ENCODE measurements at regions not wholly inside any gene's neighbourhood (a gene's known extent, or its start where the extent isn't known, plus 50 kb on each side); places are given as distances from the start of the nearest gene placed in this dataset.

DNA sequence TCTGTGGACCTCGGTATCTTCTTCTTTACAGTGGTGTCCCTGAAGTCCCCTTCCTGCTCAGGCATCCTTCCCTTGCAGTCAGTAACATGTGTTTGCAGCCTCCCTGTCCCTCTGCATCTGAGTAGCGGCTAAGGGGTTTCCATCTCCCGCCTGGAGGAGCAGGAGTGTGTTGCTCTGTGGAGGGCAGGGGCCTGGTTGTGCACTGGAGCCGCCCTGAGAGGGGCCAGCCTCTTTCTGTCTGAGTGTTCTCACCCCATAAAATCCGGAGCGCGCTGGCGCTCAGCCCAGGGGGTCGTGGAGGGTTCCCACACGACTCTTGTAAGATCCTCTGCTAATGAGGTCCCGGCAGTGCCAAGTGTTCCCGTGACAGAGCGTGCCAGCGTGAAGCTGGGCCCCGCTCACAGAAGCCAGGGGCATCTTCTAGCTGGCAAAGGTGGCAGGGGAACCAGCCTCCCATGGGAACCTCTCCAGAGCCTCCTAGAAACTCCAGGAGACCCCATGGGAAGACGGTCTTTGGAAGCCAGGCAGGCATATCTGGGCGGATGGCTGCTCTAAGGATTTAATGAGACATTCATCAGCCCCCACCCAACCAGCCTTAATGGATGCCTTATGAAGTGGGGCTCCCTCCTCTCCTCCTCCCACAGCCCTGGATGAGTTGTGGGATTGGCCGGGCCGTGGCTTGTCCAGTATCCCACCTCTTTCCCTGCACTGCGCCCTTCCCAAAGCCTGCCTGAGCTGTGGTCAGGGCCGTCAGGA, 91.4 kb upstream of the GSE1 start:
- DNase-seq (ENCODE audit: extremely low read depth in 1 of 11, low read depth in 9 of 11, low spot score in 4 of 11): peak in 4 of 11 donors; percentile 49 to 65 (median 58)

DNA sequence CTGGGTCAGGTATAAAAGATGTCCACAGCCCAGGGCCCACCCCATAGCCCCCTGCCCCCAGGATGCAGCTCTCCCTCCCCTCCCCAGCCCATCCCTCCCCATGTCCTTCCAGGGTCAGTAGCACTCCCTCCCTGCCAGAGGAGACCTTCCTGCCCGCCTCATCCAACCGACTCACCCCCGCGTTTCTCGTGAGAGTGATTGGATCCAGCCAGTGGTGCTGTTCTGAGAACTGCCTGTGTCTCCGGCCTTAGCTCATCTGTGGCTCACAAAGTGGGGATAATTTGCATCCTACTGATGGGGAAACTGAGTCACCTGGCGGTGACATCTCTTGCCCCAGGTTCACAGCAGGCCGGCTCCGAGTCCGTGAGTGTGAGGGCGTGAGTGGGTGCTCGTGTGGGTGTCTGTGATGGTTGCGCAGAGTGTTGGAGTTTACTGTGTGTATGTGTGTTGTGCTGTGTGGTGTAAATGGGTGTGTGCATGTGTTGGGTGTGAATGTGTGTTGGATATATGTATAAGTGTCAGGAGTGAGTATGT, 90.7 kb upstream of the GSE1 start:
- DNase-seq (ENCODE audit: extremely low read depth in 1 of 11, low read depth in 9 of 11, low spot score in 4 of 11): no peak

DNA sequence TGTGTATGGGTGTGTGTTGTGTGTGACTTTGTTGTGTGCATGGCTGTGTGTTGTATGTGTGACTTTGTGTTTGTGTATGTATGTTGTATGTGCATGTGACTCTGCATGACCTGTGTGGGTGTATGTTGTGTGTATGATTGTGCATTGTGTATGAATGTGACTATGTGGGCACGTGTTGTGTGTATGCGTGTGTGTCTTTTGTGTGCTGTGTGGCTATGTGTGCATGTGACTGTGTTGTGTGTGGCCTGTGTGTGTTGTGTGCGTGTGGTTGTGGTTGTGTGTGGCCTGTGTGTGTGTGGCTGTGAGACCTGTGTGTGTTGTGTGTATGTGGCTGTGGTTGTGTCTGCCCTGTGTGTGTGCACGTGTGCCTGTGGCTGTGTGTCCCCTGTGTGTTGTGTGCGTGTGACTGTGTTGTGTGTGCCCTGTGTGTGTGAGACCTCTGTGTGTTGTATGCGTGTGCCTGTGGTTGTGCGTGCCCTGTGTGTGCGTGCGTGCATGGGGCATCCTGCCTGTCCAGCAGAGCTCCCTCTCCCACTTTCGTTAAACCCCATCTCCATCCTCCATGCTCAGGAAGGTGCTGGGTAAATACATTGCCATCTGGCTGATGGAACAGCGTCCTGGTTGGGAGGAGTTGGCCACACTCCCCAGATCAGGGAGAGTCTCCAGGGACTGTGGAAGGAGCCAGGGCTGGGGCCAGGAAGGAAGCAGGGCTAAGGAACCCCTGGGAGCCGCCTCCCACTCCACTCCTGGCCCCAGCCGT, 90.1 kb upstream of the GSE1 start:
- DNase-seq (ENCODE audit: extremely low read depth in 1 of 11, low read depth in 9 of 11, low spot score in 4 of 11): no peak

DNA sequence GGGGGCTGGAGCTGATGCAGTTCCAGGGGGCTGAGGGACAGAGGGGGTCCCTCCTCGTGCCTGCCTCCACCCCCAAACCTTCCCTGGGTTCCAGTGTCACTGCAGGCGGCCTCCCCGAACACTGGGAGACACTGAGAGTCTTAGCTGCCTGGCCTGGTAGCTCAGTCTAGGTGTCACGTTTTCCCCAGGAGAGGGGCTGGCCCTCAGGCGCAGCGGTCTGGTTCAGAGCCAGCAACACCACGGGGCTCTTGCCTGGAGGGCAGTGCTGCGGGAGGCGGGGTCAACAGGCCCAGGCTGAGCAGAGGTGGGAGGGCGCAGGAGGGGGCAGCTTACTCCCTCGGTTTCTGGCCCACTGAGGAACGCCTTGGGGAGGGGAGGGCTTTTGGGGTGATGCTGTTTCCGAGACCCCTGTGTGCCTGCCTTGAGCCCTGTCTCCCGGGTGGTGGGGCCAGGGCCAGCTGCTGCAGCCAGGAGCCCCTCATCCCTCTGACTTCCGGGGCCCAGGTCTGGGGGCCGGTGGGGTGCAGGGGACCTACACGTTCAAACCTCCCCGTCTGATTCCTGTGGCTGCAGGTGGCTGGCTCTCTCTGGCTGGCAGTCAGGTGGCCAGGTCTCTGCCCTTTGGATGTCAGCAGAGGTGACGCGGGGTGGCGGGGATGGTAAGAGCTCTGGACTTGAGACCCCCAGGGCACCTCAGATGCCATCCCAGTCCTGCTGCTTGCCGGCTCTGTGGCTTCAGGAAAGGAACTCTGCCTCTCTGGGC, 89.3 kb upstream of the GSE1 start:
- DNase-seq (ENCODE audit: extremely low read depth in 1 of 11, low read depth in 9 of 11, low spot score in 4 of 11): no peak

DNA sequence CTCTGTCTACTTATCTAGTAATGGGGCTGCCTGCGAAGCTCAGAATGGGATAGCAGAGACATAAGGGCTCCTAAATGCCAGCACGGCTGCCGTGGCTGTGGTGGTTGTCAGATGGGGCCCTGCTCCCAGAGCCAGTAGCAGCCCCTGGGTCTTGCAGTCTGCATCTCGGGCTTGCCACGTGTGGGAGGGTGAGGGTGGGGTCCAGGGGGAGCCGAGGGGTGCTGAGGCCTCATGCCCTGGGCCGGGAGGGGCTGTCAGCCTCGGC, 88.8 kb upstream of the GSE1 start:
- no peak for DNase-seq (ENCODE audit: extremely low read depth in 1 of 11, low read depth in 9 of 11, low spot score in 4 of 11)

DNA sequence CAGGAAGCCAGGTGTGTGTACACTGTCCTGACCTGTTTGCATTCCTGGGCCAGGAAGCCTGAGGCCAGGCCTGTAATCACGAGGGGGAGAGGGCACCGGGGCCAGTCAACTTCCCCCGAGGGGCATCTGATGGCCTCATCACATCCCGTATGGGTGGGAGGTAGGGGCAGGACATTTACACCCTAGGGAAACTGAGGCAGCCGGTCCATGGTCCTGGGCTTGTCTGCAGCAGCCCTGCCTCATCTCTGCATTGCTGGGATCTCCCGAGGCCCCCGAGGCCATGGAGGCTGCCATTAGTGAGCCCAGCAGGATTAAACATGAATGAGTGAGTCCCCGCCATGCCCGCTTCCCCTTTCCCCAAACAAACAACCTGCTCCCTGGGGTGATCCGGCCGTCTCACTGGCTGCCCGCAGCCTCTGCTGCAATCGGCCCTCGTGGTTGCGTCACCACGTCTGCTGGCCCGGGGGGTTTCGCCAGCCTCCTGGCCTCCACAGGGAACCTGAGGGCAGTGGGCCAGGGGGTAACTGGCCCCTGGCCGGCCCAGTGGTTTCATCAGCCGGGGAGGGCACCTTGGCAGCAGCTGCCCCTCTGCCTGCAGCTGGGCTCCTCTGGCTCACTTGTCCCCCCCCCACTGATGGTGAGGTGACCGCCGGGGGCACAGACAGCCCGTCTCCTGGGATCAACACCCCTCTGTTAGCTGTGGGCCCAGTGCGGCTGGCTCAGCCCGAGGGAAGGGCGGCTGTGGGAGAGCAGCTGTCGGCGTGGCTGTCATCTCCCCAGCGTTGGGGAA, 88.3 kb upstream of the GSE1 start:
- no peak for DNase-seq (ENCODE audit: extremely low read depth in 1 of 11, low read depth in 9 of 11, low spot score in 4 of 11)

DNA sequence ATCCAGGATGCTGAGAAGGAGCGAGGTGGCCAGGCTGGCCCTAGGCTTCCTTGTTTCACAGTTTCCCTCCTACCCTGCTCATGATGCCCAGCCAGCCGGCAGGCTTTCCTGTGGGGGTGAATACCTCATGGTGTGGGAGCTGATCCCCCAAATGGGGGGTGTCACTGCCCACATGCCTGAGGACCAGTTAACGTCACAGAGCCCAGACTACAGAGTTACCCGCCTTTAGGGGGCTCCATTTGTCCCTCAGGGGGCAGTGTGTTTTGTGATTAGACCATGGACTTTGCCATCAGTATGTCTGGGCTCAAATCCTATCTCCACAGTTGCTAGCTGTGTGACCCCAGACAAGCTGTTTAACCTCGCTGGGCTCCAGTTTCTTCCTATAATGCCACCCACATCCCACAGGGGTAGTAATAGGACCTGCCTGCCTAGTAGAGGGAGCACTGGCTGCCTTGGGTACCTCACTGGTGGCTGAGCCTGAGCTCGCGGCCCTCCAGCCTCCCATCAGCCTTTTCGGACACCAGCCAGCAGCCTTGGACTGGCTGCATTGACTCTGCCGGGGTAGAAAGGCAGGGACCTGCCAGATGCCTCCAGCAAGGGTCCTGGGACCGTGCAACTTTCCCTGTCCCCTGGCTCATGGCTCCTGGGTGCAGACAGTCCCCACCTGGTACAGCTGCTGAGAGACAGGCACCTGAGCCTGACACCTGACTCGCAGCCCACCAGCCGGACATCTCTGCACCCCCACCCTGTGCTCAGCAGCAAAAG, 87.5 kb upstream of the GSE1 start:
- DNase-seq (ENCODE audit: extremely low read depth in 1 of 11, low read depth in 9 of 11, low spot score in 4 of 11): no peak

DNA sequence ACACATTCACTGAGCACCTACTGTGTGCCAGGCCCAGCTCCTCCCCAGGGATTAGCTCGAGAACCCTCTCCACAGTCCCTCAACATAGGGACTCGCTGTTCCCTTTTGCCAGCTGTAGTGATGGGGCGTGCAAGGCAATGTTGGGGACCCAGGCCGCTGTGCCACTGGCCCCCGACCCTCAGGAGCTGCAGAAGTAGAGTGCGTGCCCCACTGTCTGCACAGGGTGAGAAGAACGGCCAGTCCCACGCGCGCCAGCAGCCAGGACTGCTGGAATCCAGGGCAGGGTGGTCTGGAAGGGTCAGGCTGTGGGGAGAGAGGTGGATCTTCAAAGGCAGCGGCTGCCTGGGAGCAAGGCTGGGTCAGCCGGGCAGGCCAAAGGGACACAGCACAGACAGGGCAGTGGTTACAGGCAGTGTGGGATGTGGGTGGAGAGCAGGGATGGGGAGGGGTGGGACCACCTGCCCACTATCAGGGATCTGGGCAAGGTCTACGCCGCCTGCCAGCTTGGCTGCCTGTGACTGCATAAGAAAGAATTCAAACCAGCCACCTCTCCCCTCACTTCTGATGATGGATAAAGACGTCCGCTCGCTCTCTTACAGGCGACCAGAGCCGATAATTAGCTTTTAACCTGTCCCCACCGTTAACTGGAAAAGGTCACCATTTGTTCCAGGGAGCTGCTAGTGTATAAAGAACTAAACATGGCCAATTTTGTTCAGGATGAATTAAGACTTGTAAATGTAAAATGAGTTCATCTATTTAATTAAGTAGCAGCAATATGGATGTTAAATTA, 86.7 kb upstream of the GSE1 start:
- DNase-seq (ENCODE audit: extremely low read depth in 1 of 11, low read depth in 9 of 11, low spot score in 4 of 11): no peak

DNA sequence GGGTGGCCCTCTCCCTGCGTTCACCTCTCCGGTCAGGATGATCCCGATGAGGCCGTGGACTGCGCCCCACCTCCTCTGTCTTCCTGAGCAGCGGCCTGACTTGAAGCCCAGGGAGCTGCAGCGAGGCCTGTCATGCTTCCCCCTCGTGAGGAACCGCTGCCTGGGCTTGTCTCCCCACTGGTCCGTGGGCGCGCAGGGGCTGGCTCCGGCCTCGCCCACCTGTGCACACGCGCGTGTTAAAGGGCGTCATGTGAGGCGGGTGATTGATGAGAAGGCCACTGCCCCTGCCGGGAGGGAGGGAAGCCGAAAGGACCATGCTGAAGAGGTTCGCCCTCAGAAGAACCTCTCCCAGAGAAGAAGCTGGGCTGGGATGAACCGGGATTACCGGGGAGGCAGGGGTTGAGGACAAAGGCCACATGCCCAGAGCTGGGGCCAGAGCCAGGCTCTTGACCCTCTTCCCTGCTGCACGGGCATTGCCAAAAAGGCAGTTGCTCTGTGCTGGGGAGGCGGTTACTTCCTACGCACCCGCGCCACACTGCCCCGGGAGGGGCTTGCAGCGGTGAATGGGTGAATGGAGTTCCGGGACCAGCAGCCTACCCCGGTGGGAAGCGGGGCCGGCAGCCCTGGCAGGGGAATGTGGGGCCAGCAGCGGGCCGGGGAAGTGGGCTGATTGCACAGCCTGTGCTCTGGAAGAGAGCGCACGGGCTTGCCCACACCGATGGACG, 85.9 kb upstream of the GSE1 start:
- DNase-seq (ENCODE audit: extremely low read depth in 1 of 11, low read depth in 9 of 11, low spot score in 4 of 11): no peak

DNA sequence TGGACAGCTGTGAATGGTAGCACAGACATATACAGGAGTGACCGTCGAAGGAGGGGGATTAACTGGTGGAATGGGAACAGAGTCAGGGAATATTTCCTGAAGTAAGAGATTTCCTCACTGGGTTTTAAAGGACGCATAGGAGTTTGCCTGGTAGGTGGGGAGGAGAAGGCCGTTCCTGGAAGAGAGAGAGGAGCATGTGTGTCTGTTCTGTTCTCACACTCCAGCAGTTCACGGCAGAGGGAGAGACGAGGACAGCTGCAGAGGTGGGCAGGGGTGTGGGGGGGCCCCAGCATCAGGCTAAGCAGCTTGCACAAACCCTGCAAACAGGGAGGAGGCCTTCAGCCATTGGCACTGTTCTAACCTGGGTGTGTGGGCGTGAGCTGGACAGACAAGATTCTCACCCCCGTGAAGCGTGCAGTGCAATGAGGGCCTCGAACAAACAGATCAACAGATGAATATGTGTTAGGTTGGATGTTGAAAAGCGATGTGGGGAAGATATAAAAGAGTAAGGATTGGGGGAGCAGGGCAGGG, 85.3 kb upstream of the GSE1 start:
- DNase-seq (ENCODE audit: extremely low read depth in 1 of 11, low read depth in 9 of 11, low spot score in 4 of 11): no peak

DNA sequence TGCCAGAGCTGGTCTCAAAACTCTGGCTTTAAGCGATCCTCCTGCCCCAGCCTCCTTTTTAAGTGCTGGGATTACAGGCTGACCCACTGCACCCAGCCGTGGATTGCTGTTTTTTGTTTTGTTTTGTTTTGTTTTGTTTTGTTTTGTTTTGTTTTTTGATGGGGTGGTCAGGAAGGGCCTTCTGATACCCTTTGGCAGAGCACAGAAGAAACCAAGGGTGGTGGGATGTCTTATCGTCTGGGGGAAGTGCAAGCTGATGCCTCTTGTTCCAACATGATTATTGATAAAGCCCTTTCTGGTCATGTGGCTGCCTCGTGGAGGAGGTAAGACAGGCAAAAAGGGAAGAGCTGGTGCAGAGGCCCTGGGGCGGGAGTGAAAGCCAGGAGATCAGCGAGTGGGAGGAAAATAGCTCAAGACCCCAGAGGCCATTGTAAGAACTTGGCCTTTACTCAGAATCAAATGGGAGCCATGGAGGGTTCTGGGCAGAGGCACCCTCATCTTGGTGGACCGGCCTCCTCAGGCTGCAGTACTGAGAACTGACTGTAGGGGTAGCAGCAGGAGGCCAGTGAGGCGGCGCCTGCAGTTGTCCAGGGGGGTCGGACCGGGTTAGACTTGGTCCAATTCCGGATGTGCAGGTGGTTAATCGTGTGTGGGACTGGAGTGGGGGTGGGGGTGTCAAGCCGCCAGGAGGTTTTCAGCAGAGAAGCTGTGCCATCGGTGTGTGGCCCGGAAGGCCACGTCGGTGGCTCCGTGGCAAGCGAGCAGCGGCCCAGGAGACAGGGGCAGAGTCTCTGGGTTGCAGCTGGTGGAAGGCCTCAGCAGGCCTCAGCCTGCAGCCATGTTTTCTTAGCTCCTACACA, 84.4 kb upstream of the GSE1 start:
- DNase-seq (ENCODE audit: extremely low read depth in 1 of 11, low read depth in 9 of 11, low spot score in 4 of 11): no peak

DNA sequence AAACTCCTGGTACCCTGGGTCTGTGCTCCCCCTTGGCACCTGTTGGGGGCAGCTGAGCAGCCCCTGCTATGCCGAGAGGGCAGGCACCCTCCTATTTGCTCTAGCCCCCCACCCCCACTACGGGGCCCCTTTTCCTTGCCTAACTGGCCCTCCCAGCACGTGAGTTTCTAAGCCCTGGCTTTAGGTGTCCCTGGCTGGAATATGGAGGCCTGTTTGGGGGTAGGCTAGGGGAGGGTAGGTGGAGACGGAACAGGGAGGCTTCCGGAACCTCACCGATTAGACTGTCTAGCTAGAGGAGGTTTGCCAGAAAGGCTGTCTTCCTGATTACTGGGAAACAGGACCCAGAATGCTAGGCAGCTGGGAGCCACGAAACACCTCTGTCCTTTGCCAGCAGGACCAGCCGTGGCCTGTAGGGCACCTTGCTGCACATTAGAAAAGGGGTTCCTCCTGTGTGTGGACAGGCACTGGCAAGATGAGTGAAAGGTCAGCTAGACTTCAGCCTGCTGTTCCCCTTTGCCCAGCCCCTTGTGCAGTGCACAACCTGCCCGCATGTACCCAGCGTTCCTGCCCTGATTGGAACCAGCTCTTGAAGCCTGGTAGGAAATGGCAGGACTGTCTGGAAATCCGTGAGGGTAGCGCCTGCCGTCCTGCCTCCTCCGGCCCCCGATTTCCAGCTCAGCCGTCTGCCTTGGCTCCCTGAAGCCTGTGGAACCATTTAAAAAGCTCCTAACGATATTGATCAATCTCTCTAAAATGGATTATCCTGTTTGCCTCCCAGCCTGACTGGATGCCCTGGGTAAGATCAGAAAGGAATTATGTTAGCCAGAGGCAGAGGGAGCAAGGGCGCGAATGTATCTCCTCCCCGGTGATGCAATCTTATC, 83.4 kb upstream of the GSE1 start:
- no peak for DNase-seq (ENCODE audit: extremely low read depth in 1 of 11, low read depth in 9 of 11, low spot score in 4 of 11)

DNA sequence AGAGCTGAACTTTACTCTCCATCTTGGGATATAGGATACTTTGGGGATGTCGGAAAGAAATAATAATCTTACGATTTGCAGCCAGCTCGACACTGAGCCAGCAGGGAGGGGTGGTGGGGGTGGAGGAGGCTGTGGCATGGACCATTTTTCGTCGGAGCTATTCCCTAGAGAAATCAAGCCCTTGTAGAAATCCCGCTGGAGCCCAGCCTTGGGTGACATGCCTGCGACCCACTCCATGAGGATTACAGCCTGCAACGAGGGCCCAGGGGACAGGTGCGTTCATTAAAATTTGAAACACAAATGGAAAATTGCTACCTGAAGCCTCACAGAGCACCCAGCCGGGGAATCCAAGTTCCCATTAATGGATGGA, 82.8 kb upstream of the GSE1 start:
- no peak for DNase-seq (ENCODE audit: extremely low read depth in 1 of 11, low read depth in 9 of 11, low spot score in 4 of 11)

DNA sequence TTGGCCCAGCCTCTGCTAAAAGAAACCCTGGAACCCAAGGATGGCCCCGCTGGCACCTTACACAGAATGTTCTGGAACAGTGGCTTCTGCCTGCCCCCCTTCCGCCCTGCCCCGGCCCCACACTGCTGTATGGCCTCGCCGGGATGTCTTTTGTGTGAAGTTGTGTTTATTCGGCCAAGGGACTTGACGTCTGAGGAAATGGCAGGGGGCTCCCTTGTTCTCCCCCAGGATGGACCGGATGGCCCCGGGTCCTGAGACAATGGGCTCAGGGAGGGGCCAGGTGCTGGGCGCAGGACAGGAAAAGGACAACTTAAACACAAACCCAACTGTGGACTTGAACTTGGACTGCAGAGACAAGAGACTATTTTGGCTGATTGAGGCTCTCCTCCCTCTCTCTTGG, 81.6 kb upstream of the GSE1 start:
- DNase-seq (ENCODE audit: extremely low read depth in 1 of 11, low read depth in 9 of 11, low spot score in 4 of 11): no peak

DNA sequence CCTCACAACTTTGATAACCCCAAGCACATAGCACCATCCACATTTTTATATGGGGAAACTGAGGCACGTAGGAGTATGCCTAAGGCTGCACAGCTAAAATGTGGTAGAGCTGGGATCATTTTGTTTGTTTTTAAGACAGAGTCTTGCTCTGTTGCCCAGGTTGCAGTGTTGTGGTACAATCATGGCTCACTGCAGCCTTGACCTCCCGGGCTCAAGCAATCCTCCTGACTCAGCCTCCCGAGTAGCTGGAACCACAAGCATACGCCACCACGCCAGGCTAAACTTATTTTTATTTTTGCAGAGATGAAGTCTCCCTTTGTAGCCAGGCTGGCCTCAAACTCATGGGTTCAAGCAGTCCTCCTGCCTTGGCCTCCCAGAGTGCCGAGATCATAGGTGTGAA, 81.0 kb upstream of the GSE1 start:
- DNase-seq (ENCODE audit: extremely low read depth in 1 of 11, low read depth in 9 of 11, low spot score in 4 of 11): no peak

Data from renal cortex interstitium (tissue), 11 donors.